ENCODE measurements at regions not wholly inside any gene's neighbourhood (a gene's known extent, or its start where the extent isn't known, plus 50 kb on each side); places are given as distances from the start of the nearest gene placed in this dataset.

- dilution Hi-C loops (cut with MboI; ENCODE audit: extremely low pct_ligation_motif_present, low sequenced_read_pairs): no loop called here
- FAIRE-seq (no peak), DNase-seq (ENCODE audit: low read depth, low spot score) (no peak)
- H3K4me2 ChIP-seq (ENCODE audit: control insufficient read depth, extremely low read depth, insufficient read depth, low read depth, low read length): no peak overlapping the region
- no peak overlapping the region for H2AFZ ChIP-seq (ENCODE audit: control insufficient read depth, low read length)
- H3K4me1 ChIP-seq (ENCODE audit: control insufficient read depth, extremely low read depth, insufficient read depth, low read length): no peaks in the 10 kb centered on the region
- H3K27me3 ChIP-seq (ENCODE audit: control insufficient read depth, extremely low read depth, insufficient read depth, low read length): no peaks in the 10 kb centered on the region
- H3K36me3 ChIP-seq (ENCODE audit: control insufficient read depth in 2 of 2, extremely low read depth in 1 of 2, insufficient read depth in 2 of 2, low read length in 2 of 2): no peaks in the 10 kb centered on the region
- no peaks in the 10 kb centered on the region for H3K79me2 ChIP-seq (ENCODE audit: control insufficient read depth, insufficient read depth, low read length)
- no peaks in the 10 kb centered on the region for H3K9me1 ChIP-seq (ENCODE audit: control insufficient read depth, extremely low read depth, insufficient read depth, low read length)
- TF ChIP-seq EZH2 (IDR thresholded peaks at IDR 0.05; ENCODE audit: low read length): no peak
- TF ChIP-seq CTCF (optimal IDR thresholded peaks at IDR 0.05 in 1 of 3, IDR thresholded peaks at IDR 0.05 in 1 of 3, conservative IDR thresholded peaks at IDR 0.05 in 1 of 3; ENCODE audit: extremely low read depth in 1 of 3, insufficient read depth in 2 of 3, low read length in 3 of 3): no peak
- no peak overlapping the region for H3K9ac ChIP-seq (ENCODE audit: control insufficient read depth, extremely low read depth, insufficient read depth, low read length)
- no peaks in the 10 kb centered on the region for H3K9me3 ChIP-seq (ENCODE audit: control insufficient read depth, low read depth, low read length)
- no peak overlapping the region for H3K4me3 ChIP-seq (ENCODE audit: control insufficient read depth in 2 of 3, extremely low read depth in 1 of 3, insufficient read depth in 2 of 3, low read depth in 1 of 3, low read length in 3 of 3)
- no peaks in the 10 kb centered on the region for H4K20me1 ChIP-seq (ENCODE audit: control insufficient read depth, extremely low read depth, insufficient read depth, low read length)
- H3K27ac ChIP-seq (ENCODE audit: control insufficient read depth, insufficient read depth, low read length): no peak overlapping the region
Observed at GRCh38 chr3:24915639-24916038, 421.0 kb upstream of the THRB start.

GRCh38 chr3:24917908-24918307 lies 423.3 kb upstream of the THRB start:
- FAIRE-seq (no peak), DNase-seq (ENCODE audit: low read depth, low spot score) (no peak)
- H4K20me1 ChIP-seq (ENCODE audit: control insufficient read depth, extremely low read depth, insufficient read depth, low read length): no peaks in the 10 kb centered on the region
- dilution Hi-C loops (cut with MboI; ENCODE audit: extremely low pct_ligation_motif_present, low sequenced_read_pairs): no loop called here
- H3K36me3 ChIP-seq (ENCODE audit: control insufficient read depth in 2 of 2, extremely low read depth in 1 of 2, insufficient read depth in 2 of 2, low read length in 2 of 2): no peaks in the 10 kb centered on the region
- no peak overlapping the region for H3K27ac ChIP-seq (ENCODE audit: control insufficient read depth, insufficient read depth, low read length)
- H3K4me1 ChIP-seq (ENCODE audit: control insufficient read depth, extremely low read depth, insufficient read depth, low read length): no peaks in the 10 kb centered on the region
- no peak overlapping the region for H2AFZ ChIP-seq (ENCODE audit: control insufficient read depth, low read length)
- no peaks in the 10 kb centered on the region for H3K9me3 ChIP-seq (ENCODE audit: control insufficient read depth, low read depth, low read length)
- H3K9me1 ChIP-seq (ENCODE audit: control insufficient read depth, extremely low read depth, insufficient read depth, low read length): no peaks in the 10 kb centered on the region
- H3K4me3 ChIP-seq (ENCODE audit: control insufficient read depth in 2 of 3, extremely low read depth in 1 of 3, insufficient read depth in 2 of 3, low read depth in 1 of 3, low read length in 3 of 3): no peak overlapping the region
- no peaks in the 10 kb centered on the region for H3K27me3 ChIP-seq (ENCODE audit: control insufficient read depth, extremely low read depth, insufficient read depth, low read length)
- H3K4me2 ChIP-seq (ENCODE audit: control insufficient read depth, extremely low read depth, insufficient read depth, low read depth, low read length): no peak overlapping the region
- H3K79me2 ChIP-seq (ENCODE audit: control insufficient read depth, insufficient read depth, low read length): no peaks in the 10 kb centered on the region
- TF ChIP-seq EZH2 (IDR thresholded peaks at IDR 0.05; ENCODE audit: low read length): no peak
- no peak overlapping the region for H3K9ac ChIP-seq (ENCODE audit: control insufficient read depth, extremely low read depth, insufficient read depth, low read length)

GRCh38 chr3:24923570-24923969 lies 428.9 kb upstream of the THRB start:
- dilution Hi-C loops (cut with MboI; ENCODE audit: extremely low pct_ligation_motif_present, low sequenced_read_pairs): no loop called here
- TF ChIP-seq EZH2 (IDR thresholded peaks at IDR 0.05; ENCODE audit: low read length): no peak
- TF ChIP-seq CTCF (optimal IDR thresholded peaks at IDR 0.05 in 1 of 3, IDR thresholded peaks at IDR 0.05 in 1 of 3, conservative IDR thresholded peaks at IDR 0.05 in 1 of 3; ENCODE audit: extremely low read depth in 1 of 3, insufficient read depth in 2 of 3, low read length in 3 of 3): no peak

More at GRCh38 chr3:24923570-24923969, 428.9 kb upstream of the THRB start:
- FAIRE-seq (no peak), DNase-seq (ENCODE audit: low read depth, low spot score) (no peak)
- Histone ChIP-seq H3K9me3 (ENCODE audit: control insufficient read depth, low read depth, low read length) (no peaks in the 10 kb centered on the region), H3K9me1 (ENCODE audit: control insufficient read depth, extremely low read depth, insufficient read depth, low read length) (no peaks in the 10 kb centered on the region), H3K36me3 (ENCODE audit: control insufficient read depth in 2 of 2, extremely low read depth in 1 of 2, insufficient read depth in 2 of 2, low read length in 2 of 2) (no peaks in the 10 kb centered on the region), H3K27ac (ENCODE audit: control insufficient read depth, insufficient read depth, low read length) (no peak overlapping the region), H3K4me3 (ENCODE audit: control insufficient read depth in 2 of 3, extremely low read depth in 1 of 3, insufficient read depth in 2 of 3, low read depth in 1 of 3, low read length in 3 of 3) (no peak overlapping the region), H3K9ac (ENCODE audit: control insufficient read depth, extremely low read depth, insufficient read depth, low read length) (no peak overlapping the region), H4K20me1 (ENCODE audit: control insufficient read depth, extremely low read depth, insufficient read depth, low read length) (no peaks in the 10 kb centered on the region), H3K4me1 (ENCODE audit: control insufficient read depth, extremely low read depth, insufficient read depth, low read length) (no peaks in the 10 kb centered on the region), H3K4me2 (ENCODE audit: control insufficient read depth, extremely low read depth, insufficient read depth, low read depth, low read length) (no peak overlapping the region), H2AFZ (ENCODE audit: control insufficient read depth, low read length) (no peak overlapping the region), H3K27me3 (ENCODE audit: control insufficient read depth, extremely low read depth, insufficient read depth, low read length) (no peaks in the 10 kb centered on the region), H3K79me2 (ENCODE audit: control insufficient read depth, insufficient read depth, low read length) (no peaks in the 10 kb centered on the region)
